ENCODE measurements at regions not wholly inside any gene's neighbourhood (a gene's known extent, or its start where the extent isn't known, plus 50 kb on each side); places are given as distances from the start of the nearest gene placed in this dataset.

DNA sequence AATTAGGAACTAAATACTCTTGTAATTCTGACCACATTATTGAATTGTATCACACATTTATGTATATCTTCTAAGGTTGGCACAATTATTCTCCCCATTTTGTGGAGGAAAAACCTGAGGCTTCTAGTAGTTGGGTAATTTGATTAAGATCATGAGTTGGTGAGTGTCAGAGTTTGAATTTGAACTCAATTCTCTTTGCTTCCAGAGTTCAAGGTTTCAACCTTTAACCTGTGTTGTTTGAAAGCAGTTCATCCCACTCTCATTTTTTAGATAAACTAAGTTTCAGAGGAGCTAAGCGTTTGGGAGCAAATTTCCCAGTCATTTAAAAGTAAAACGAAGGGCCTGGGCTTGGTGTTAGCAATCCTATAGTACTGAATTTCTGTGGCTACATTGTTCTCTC, 293.4 kb downstream of the ADGRL2 start:
- TF ChIP-seq NFYB (CRISPR knock-in tag; conservative IDR thresholded peaks at IDR 0.05; ENCODE audit: low read depth): no peak
- no peak for TF ChIP-seq ESRRA (CRISPR knock-in tag; IDR thresholded peaks at IDR 0.05; ENCODE audit: borderline replicate concordance)
- no peak for TF ChIP-seq JUN (CRISPR knock-in tag; IDR thresholded peaks at IDR 0.05)
- TF ChIP-seq, protein P1, sequence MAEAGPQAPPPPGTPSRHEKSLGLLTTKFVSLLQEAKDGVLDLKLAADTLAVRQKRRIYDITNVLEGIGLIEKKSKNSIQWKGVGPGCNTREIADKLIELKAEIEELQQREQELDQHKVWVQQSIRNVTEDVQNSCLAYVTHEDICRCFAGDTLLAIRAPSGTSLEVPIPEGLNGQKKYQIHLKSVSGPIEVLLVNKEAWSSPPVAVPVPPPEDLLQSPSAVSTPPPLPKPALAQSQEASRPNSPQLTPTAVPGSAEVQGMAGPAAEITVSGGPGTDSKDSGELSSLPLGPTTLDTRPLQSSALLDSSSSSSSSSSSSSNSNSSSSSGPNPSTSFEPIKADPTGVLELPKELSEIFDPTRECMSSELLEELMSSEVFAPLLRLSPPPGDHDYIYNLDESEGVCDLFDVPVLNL (CRISPR knock-in tag; IDR thresholded peaks at IDR 0.05; ENCODE audit: borderline replicate concordance, low read depth): no peak
- TF ChIP-seq NR1H2 (CRISPR knock-in tag; IDR thresholded peaks at IDR 0.05): no peak
- TF ChIP-seq, protein P2, sequence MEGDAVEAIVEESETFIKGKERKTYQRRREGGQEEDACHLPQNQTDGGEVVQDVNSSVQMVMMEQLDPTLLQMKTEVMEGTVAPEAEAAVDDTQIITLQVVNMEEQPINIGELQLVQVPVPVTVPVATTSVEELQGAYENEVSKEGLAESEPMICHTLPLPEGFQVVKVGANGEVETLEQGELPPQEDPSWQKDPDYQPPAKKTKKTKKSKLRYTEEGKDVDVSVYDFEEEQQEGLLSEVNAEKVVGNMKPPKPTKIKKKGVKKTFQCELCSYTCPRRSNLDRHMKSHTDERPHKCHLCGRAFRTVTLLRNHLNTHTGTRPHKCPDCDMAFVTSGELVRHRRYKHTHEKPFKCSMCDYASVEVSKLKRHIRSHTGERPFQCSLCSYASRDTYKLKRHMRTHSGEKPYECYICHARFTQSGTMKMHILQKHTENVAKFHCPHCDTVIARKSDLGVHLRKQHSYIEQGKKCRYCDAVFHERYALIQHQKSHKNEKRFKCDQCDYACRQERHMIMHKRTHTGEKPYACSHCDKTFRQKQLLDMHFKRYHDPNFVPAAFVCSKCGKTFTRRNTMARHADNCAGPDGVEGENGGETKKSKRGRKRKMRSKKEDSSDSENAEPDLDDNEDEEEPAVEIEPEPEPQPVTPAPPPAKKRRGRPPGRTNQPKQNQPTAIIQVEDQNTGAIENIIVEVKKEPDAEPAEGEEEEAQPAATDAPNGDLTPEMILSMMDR (IDR thresholded peaks at IDR 0.05): no peak
- no peak for TF ChIP-seq ZNF416 (CRISPR knock-in tag; IDR thresholded peaks at IDR 0.05)
- TF ChIP-seq, protein P3, sequence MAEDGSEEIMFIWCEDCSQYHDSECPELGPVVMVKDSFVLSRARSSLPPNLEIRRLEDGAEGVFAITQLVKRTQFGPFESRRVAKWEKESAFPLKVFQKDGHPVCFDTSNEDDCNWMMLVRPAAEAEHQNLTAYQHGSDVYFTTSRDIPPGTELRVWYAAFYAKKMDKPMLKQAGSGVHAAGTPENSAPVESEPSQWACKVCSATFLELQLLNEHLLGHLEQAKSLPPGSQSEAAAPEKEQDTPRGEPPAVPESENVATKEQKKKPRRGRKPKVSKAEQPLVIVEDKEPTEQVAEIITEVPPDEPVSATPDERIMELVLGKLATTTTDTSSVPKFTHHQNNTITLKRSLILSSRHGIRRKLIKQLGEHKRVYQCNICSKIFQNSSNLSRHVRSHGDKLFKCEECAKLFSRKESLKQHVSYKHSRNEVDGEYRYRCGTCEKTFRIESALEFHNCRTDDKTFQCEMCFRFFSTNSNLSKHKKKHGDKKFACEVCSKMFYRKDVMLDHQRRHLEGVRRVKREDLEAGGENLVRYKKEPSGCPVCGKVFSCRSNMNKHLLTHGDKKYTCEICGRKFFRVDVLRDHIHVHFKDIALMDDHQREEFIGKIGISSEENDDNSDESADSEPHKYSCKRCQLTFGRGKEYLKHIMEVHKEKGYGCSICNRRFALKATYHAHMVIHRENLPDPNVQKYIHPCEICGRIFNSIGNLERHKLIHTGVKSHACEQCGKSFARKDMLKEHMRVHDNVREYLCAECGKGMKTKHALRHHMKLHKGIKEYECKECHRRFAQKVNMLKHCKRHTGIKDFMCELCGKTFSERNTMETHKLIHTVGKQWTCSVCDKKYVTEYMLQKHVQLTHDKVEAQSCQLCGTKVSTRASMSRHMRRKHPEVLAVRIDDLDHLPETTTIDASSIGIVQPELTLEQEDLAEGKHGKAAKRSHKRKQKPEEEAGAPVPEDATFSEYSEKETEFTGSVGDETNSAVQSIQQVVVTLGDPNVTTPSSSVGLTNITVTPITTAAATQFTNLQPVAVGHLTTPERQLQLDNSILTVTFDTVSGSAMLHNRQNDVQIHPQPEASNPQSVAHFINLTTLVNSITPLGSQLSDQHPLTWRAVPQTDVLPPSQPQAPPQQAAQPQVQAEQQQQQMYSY (CRISPR knock-in tag; IDR thresholded peaks at IDR 0.05): no peak
- no peak for TF ChIP-seq NR2C2 (CRISPR knock-in tag; IDR thresholded peaks at IDR 0.05)
- TF ChIP-seq, protein P4, sequence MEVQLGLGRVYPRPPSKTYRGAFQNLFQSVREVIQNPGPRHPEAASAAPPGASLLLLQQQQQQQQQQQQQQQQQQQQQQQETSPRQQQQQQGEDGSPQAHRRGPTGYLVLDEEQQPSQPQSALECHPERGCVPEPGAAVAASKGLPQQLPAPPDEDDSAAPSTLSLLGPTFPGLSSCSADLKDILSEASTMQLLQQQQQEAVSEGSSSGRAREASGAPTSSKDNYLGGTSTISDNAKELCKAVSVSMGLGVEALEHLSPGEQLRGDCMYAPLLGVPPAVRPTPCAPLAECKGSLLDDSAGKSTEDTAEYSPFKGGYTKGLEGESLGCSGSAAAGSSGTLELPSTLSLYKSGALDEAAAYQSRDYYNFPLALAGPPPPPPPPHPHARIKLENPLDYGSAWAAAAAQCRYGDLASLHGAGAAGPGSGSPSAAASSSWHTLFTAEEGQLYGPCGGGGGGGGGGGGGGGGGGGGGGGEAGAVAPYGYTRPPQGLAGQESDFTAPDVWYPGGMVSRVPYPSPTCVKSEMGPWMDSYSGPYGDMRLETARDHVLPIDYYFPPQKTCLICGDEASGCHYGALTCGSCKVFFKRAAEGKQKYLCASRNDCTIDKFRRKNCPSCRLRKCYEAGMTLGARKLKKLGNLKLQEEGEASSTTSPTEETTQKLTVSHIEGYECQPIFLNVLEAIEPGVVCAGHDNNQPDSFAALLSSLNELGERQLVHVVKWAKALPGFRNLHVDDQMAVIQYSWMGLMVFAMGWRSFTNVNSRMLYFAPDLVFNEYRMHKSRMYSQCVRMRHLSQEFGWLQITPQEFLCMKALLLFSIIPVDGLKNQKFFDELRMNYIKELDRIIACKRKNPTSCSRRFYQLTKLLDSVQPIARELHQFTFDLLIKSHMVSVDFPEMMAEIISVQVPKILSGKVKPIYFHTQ (CRISPR knock-in tag; IDR thresholded peaks at IDR 0.05): no peak
- TF ChIP-seq, protein P5, sequence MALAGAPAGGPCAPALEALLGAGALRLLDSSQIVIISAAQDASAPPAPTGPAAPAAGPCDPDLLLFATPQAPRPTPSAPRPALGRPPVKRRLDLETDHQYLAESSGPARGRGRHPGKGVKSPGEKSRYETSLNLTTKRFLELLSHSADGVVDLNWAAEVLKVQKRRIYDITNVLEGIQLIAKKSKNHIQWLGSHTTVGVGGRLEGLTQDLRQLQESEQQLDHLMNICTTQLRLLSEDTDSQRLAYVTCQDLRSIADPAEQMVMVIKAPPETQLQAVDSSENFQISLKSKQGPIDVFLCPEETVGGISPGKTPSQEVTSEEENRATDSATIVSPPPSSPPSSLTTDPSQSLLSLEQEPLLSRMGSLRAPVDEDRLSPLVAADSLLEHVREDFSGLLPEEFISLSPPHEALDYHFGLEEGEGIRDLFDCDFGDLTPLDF (CRISPR knock-in tag; IDR thresholded peaks at IDR 0.05): no peak
